HG03442 (cell line): ENCODE measurements at regions not wholly inside any gene's neighbourhood (a gene's known extent, or its start where the extent isn't known, plus 50 kb on each side); places are given as distances from the start of the nearest gene placed in this dataset.
"Not testable (repeated sequence)": the region's sequence is repeated elsewhere in the genome, so short reads cannot be mapped to it uniquely, and the experiment has no call there.

Experiments
- ATAC-seq: cut with Tn5 transposase; IDR thresholded peaks from one replicate; pipeline ENCODE4 v1.9.1; 2021; ENCODE audit warnings: mild to moderate bottlenecking, moderate library complexity; ENCODE audit not compliant: unreplicated experiment

GRCh38 chr14:44388306-44388705 is 118.8 kb downstream of the FSCB start:
- ATAC-seq = no peak

- ATAC-seq = no peak
These were observed 121.2 kb downstream of the FSCB start for GRCh38 chr14:44385906-44386305.

GRCh38 chr14:44385296-44385695 is 121.8 kb downstream of the FSCB start:
- not testable (repeated sequence) for ATAC-seq

- ATAC-seq = not testable (repeated sequence)
These were observed 122.3 kb downstream of the FSCB start for GRCh38 chr14:44384601-44385293.

- ATAC-seq = no peak
These were observed 123.0 kb downstream of the FSCB start for GRCh38 chr14:44384093-44384492.

- no peak for ATAC-seq
These were observed 123.4 kb downstream of the FSCB start for GRCh38 chr14:44383636-44384035.

GRCh38 chr14:44379292-44379977 is 127.6 kb downstream of the FSCB start:
- ATAC-seq = no peak

GRCh38 chr14:44374906-44375305 is 132.2 kb downstream of the FSCB start:
- ATAC-seq = no peak

- ATAC-seq = no peak
These were observed 134.1 kb downstream of the FSCB start for GRCh38 chr14:44372807-44373489.

GRCh38 chr14:44372231-44372630 is 134.9 kb downstream of the FSCB start:
- no peak for ATAC-seq

GRCh38 chr14:44370727-44371126 is 136.4 kb downstream of the FSCB start:
- no peak for ATAC-seq

- ATAC-seq = no peak
These were observed 137.5 kb downstream of the FSCB start for GRCh38 chr14:44369401-44370123.

GRCh38 chr14:44361083-44361482 is 146.0 kb downstream of the FSCB start:
- ATAC-seq = peak; percentile 45

GRCh38 chr14:44353805-44354204 is 153.3 kb downstream of the FSCB start:
- ATAC-seq = no peak

GRCh38 chr14:44352201-44352600 is 154.9 kb downstream of the FSCB start:
- ATAC-seq = no peak

- ATAC-seq = no peak
These were observed 159.8 kb downstream of the FSCB start for GRCh38 chr14:44347316-44347715.

GRCh38 chr14:44341116-44341515 is 166.0 kb downstream of the FSCB start:
- no peak for ATAC-seq

- no peak for ATAC-seq
These were observed 167.2 kb downstream of the FSCB start for GRCh38 chr14:44339862-44340261.

GRCh38 chr14:44339231-44339630 is 167.9 kb downstream of the FSCB start:
- no peak for ATAC-seq

- ATAC-seq = no peak
These were observed 189.7 kb downstream of the FSCB start for GRCh38 chr14:44317441-44317746.

GRCh38 chr14:44316647-44317440 is 190.2 kb downstream of the FSCB start:
- ATAC-seq = peak; percentile 99
